ENCODE measurements at regions not wholly inside any gene's neighbourhood (a gene's known extent, or its start where the extent isn't known, plus 50 kb on each side); places are given as distances from the start of the nearest gene placed in this dataset.

GRCh38 chr4:136400829-136401228, 1131.5 kb downstream of the PCDH18 start:
- ChIA-PET CTCF (no interaction called here), POLR2A (no interaction called here)
- intact Hi-C loops (cut with micrococcal nuclease; ENCODE audit: unreplicated experiment): no loop called here
- DNase-seq (ENCODE audit: low read depth, low spot score) (no peak), ATAC-seq (no peak)
- no peaks in the 10 kb centered on the region for H3K27me3 ChIP-seq (ENCODE audit: control insufficient read depth, insufficient read depth, low read length)
- no peak for TF ChIP-seq POLR2AphosphoS5 (IDR thresholded peaks at IDR 0.05; ENCODE audit: low read depth, low read length)
- TF ChIP-seq CTCF (IDR thresholded peaks at IDR 0.05): no peak
- no peak for TF ChIP-seq REST (IDR thresholded peaks at IDR 0.05; ENCODE audit: insufficient read depth in 1 of 2, low read depth in 2 of 2, low read length in 1 of 2)
- no peak for TF ChIP-seq SIN3A (IDR thresholded peaks at IDR 0.05; ENCODE audit: borderline replicate concordance, insufficient read depth, low read depth, low read length)
- no peak for TF ChIP-seq TCF7L2 (IDR thresholded peaks at IDR 0.05; ENCODE audit: low read depth, low read length)
- no TSS peak for BruUV-seq (replicated peaks)
- H3K4me3 ChIP-seq (ENCODE audit: low read depth in 2 of 2, low read length in 2 of 2): no peak overlapping the region
- H3K27ac ChIP-seq (ENCODE audit: low read length): no peak overlapping the region
- H3K9me3 ChIP-seq (ENCODE audit: control insufficient read depth, insufficient read depth, low read depth, low read length): no peaks in the 10 kb centered on the region
- in situ Hi-C loops (cut with HindIII; ENCODE audit: low pct_unique_long_range_greater_than_20kb, low sequenced_read_pairs): no loop called here
- H3K4me1 ChIP-seq (ENCODE audit: control insufficient read depth, insufficient read depth, low read length): no peaks in the 10 kb centered on the region
- H3K36me3 ChIP-seq (ENCODE audit: control insufficient read depth, insufficient read depth, low read length): no peaks in the 10 kb centered on the region

- Histone ChIP-seq H3K27me3 (ENCODE audit: control insufficient read depth, insufficient read depth, low read length) (no peaks in the 10 kb centered on the region), H3K9me3 (ENCODE audit: control insufficient read depth, insufficient read depth, low read depth, low read length) (no peaks in the 10 kb centered on the region), H3K27ac (ENCODE audit: low read length) (no peak overlapping the region), H3K36me3 (ENCODE audit: control insufficient read depth, insufficient read depth, low read length) (no peaks in the 10 kb centered on the region), H3K4me1 (ENCODE audit: control insufficient read depth, insufficient read depth, low read length) (no peaks in the 10 kb centered on the region), H3K4me3 (ENCODE audit: low read depth in 2 of 2, low read length in 2 of 2) (peak overlapping the region in 1 of 2 experiments; percentile 7; a peak in 1 of 4 replicates)
- ChIA-PET POLR2A (no interaction called here), CTCF (no interaction called here)
- TF ChIP-seq POLR2AphosphoS5 (IDR thresholded peaks at IDR 0.05; ENCODE audit: low read depth, low read length): no peak
- TF ChIP-seq CTCF (IDR thresholded peaks at IDR 0.05): no peak
- no peak for TF ChIP-seq REST (IDR thresholded peaks at IDR 0.05; ENCODE audit: insufficient read depth in 1 of 2, low read depth in 2 of 2, low read length in 1 of 2)
- no peak for TF ChIP-seq TCF7L2 (IDR thresholded peaks at IDR 0.05; ENCODE audit: low read depth, low read length)
- TF ChIP-seq SIN3A (IDR thresholded peaks at IDR 0.05; ENCODE audit: borderline replicate concordance, insufficient read depth, low read depth, low read length): no peak
- intact Hi-C loops (cut with micrococcal nuclease; ENCODE audit: unreplicated experiment) (no loop called here), in situ Hi-C loops (cut with HindIII; ENCODE audit: low pct_unique_long_range_greater_than_20kb, low sequenced_read_pairs) (no loop called here)
- no TSS peak for BruUV-seq (replicated peaks)
- ATAC-seq (no peak), DNase-seq (ENCODE audit: low read depth, low spot score) (no peak)
Measured at GRCh38 chr4:136395212-136395722, 1137.0 kb downstream of the PCDH18 start.

All from Panc1 (cell line).